ENCODE measurements at regions not wholly inside any gene's neighbourhood (a gene's known extent, or its start where the extent isn't known, plus 50 kb on each side); places are given as distances from the start of the nearest gene placed in this dataset.

DNA sequence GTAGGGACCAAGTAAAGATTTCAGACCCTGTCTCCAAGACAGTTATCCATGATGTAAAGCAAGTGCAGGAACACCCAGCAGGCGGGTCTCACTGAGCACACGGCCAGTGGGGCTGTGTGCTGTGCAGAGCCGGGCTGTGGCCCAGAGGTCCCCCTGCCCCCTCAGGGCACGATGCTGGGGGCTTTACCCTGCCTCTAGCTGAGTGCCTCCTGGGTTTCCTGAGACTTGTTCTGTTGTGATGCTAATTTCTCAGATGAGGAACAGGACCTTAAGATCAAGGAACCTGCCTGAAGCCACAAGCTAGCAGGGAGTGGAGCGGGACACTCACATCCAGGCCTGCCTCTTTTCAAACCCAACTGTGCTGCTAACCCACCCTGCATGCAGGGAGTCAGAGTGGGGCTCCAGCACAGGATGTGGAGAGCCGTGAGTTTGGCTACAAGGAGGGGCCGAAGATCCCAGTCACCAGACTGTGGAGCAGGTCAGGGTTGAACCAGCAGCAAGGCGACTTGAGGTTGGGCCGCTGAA lies 76.1 kb upstream of the LYZL2 start:
- H3K27ac ChIP-seq (ENCODE audit: low read depth, low read length): no peak overlapping the region
- CTCF ChIA-PET (ENCODE audit: partially characterized antibody): no interaction called here
- FAIRE-seq (no peak), DNase-seq (ENCODE audit: low read depth in 1 of 2, low spot score in 2 of 2) (no peak)
- no peak overlapping the region for H2BK120ac ChIP-seq (replicated peaks; ENCODE audit: low read depth, low read length)
- TF ChIP-seq EP300 (IDR thresholded peaks at IDR 0.05; ENCODE audit: borderline replicate concordance in 1 of 2, low read depth in 2 of 2, low read length in 2 of 2): no peak
- no peak for TF ChIP-seq RXRA (IDR thresholded peaks at IDR 0.05; ENCODE audit: insufficient read depth, low read depth, low read length)
- no peak overlapping the region for H2BK15ac ChIP-seq (ENCODE audit: low read length)
- H3K14ac ChIP-seq (ENCODE audit: insufficient read length): no peak overlapping the region
- no peak overlapping the region for H3K56ac ChIP-seq (replicated peaks; ENCODE audit: insufficient read length, low read depth, low read length)
- no peak overlapping the region for H3K9ac ChIP-seq (replicated peaks in 1 of 4; ENCODE audit: extremely low read depth in 1 of 4, low read depth in 3 of 4, low read length in 3 of 4)
- H2BK5ac ChIP-seq (ENCODE audit: low read depth, low read length): no peak overlapping the region
- H3K23me2 ChIP-seq (ENCODE audit: low read depth, low read length): no peaks in the 10 kb centered on the region
- H3K36me3 ChIP-seq (ENCODE audit: control insufficient read depth in 2 of 4, insufficient read depth in 4 of 4, low read length in 3 of 4): no peaks in the 10 kb centered on the region
- peaks cover 0 to 15% (median 10%) of the 10 kb centered on the region in 4 experiments; a peak in 6 of 7 replicates for H3K4me1 ChIP-seq (replicated peaks in 1 of 4; ENCODE audit: control insufficient read depth in 3 of 4, insufficient read depth in 4 of 4, low read length in 3 of 4)
- no peaks in the 10 kb centered on the region for H4K20me1 ChIP-seq (replicated peaks in 1 of 2; ENCODE audit: control insufficient read depth in 1 of 2, insufficient read depth in 2 of 2, low read length in 2 of 2)
- H3K4me3 ChIP-seq (ENCODE audit: extremely low read depth in 1 of 4, insufficient read depth in 2 of 4, low read depth in 3 of 4, low read length in 4 of 4): no peak overlapping the region
- peak overlapping the region; percentile 87 for H2AFZ ChIP-seq (ENCODE audit: low read length)
- H4K5ac ChIP-seq (ENCODE audit: insufficient read length, low read depth, low read length): no peak overlapping the region
- POLR2A ChIA-PET (ENCODE audit: partially characterized antibody): interaction anchor here (1.0 kb wide), 1 partner anchor 10 kb away, joined by 3 read pairs; no protein-coding TSS in a partner anchor
- H2BK12ac ChIP-seq (ENCODE audit: low read depth, low read length): no peak overlapping the region; the same call in 1 of the 2 replicates
- H3K27me3 ChIP-seq (replicated peaks in 1 of 4; ENCODE audit: control insufficient read depth in 3 of 4, extremely low read depth in 1 of 4, insufficient read depth in 3 of 4, low read length in 3 of 4): no peaks in the 10 kb centered on the region
- H3K9me3 ChIP-seq (ENCODE audit: insufficient read depth in 2 of 2, low read depth in 1 of 2, low read length in 1 of 2): no peaks in the 10 kb centered on the region
- 72% methylated on average over 9 of the region's 9 CpGs; no CpG with 5 or more reads in 1 of the 2 experiments for WGBS, 2 experiments (ENCODE audit: extremely low coverage in 1 of 2, insufficient coverage in 1 of 2, insufficient read length in 1 of 2, insufficient replicate concordance in 2 of 2, low coverage in 1 of 2, low lambda C conversion rate in 2 of 2, missing lambda C conversion rate in 1 of 2)
- H3K4me2 ChIP-seq (ENCODE audit: insufficient read depth in 1 of 2, low read depth in 2 of 2, low read length in 2 of 2): peak overlapping the region in 1 of 2 experiments; percentile 40; a peak in 1 of 4 replicates
- no peak overlapping the region for H3K23ac ChIP-seq (ENCODE audit: insufficient read length)
- no peak overlapping the region for H3K4ac ChIP-seq (replicated peaks; ENCODE audit: insufficient read length, low read depth, low read length)
- no peak overlapping the region; the same call in 1 of the 2 replicates for H3K18ac ChIP-seq (ENCODE audit: extremely low read depth, low read length)
- no peaks in the 10 kb centered on the region for H3K79me1 ChIP-seq (ENCODE audit: low read depth, low read length)
- H2BK20ac ChIP-seq (ENCODE audit: low read length): no peak overlapping the region
- H3K79me2 ChIP-seq (ENCODE audit: control insufficient read depth in 1 of 2, insufficient read depth in 2 of 2, low read length in 2 of 2): no peaks in the 10 kb centered on the region
- H2AK5ac ChIP-seq (ENCODE audit: low read depth, low read length): no peak overlapping the region
- no peak overlapping the region for H4K8ac ChIP-seq (ENCODE audit: extremely low read depth, insufficient read depth, low read length)
- H4K91ac ChIP-seq (replicated peaks; ENCODE audit: insufficient read length, low read length): no peak overlapping the region

All from H1 (cell line).